ENCODE measurements at regions not wholly inside any gene's neighbourhood (a gene's known extent, or its start where the extent isn't known, plus 50 kb on each side); places are given as distances from the start of the nearest gene placed in this dataset.

DNA sequence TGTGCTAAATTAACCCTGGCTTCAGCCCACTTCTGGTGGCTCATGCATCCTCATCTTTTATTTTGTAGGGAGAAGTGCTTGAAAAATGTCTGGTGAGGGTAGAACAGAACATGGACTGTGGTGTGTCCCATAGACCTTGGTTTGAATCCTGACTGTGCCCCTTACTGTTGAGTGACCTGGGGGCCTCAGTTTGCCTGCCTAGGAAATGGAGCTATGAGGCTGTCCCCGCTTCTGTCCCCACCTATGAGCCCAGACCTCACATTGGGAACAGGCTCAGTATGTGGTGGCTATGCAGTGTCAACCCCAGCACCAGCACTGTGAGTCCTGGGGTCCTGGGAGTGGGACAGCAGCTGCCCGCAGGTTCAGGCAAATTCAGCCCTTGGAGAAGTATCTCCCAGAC lies 186.3 kb upstream of the GSE1 start:
- Histone ChIP-seq H3K27ac (no peak overlapping the region), H3K9me3 (no peaks in the 10 kb centered on the region), H3K36me3 (no peaks in the 10 kb centered on the region), H3K4me1 (peaks cover 0 to 10% (median 2%) of the 10 kb centered on the region in 4 donors), H3K4me3 (no peak overlapping the region), H3K27me3 (no peaks in the 10 kb centered on the region)
- 96 to 100% methylated on average over 1 to 2 of the region's 2 CpGs for WGBS, 2 donors
- TF ChIP-seq, protein P1, sequence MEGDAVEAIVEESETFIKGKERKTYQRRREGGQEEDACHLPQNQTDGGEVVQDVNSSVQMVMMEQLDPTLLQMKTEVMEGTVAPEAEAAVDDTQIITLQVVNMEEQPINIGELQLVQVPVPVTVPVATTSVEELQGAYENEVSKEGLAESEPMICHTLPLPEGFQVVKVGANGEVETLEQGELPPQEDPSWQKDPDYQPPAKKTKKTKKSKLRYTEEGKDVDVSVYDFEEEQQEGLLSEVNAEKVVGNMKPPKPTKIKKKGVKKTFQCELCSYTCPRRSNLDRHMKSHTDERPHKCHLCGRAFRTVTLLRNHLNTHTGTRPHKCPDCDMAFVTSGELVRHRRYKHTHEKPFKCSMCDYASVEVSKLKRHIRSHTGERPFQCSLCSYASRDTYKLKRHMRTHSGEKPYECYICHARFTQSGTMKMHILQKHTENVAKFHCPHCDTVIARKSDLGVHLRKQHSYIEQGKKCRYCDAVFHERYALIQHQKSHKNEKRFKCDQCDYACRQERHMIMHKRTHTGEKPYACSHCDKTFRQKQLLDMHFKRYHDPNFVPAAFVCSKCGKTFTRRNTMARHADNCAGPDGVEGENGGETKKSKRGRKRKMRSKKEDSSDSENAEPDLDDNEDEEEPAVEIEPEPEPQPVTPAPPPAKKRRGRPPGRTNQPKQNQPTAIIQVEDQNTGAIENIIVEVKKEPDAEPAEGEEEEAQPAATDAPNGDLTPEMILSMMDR (IDR thresholded peaks at IDR 0.05), result no peak
- TF ChIP-seq POLR2A (IDR thresholded peaks at IDR 0.05) (no peak), EP300 (IDR thresholded peaks at IDR 0.05) (no peak)
- DNase-seq (ENCODE audit: low spot score in 2 of 2), result no peak

DNA sequence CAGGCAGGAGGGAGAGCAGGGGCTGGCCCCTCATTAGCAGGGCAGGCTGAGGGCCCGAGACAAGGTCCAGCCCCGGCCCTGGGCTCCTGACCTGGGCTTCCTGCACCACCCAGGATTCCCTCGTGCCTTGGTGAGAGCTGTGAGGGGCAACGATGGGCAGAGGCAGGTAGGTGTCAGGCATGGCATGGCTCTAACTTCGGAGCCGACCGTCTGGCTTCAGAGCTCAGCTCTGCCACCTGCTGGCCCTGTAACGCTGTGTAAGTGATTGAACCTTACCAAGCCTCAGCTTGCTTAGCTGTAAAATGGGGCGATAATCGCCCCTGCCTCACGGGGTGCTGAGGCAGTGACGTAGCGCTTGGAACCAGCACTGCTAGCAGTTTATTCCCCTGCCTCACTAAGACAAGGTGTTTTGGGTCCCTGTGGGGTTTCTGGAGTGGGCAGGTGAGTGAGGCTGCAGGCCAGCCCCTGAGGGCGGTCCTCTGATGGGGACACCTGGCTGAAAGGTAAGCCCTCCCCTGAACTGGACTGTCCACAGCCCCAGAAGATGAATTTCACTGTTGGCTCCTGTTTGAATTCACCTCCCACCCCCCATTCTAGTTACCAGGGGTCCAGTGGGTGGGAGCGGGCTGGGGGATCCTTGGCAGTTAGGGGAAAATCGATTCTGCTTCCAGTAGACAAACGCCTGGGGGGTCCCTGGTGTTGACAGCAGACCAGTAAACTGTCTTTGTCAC lies 184.8 kb upstream of the GSE1 start:
- WGBS, 2 donors, result 60 to 79% methylated on average over 11 to 15 of the region's 17 CpGs
- Histone ChIP-seq H3K4me1 (no peaks in the 10 kb centered on the region), H3K36me3 (no peaks in the 10 kb centered on the region), H3K27me3 (no peaks in the 10 kb centered on the region), H3K27ac (no peak overlapping the region), H3K9me3 (no peaks in the 10 kb centered on the region), H3K4me3 (no peak overlapping the region)
- TF ChIP-seq, protein P1 (IDR thresholded peaks at IDR 0.05), result peak; percentile 35 to 67 (median 46)
- no peak for TF ChIP-seq POLR2A (IDR thresholded peaks at IDR 0.05)
- DNase-seq (ENCODE audit: low spot score in 2 of 2), result no peak

DNA sequence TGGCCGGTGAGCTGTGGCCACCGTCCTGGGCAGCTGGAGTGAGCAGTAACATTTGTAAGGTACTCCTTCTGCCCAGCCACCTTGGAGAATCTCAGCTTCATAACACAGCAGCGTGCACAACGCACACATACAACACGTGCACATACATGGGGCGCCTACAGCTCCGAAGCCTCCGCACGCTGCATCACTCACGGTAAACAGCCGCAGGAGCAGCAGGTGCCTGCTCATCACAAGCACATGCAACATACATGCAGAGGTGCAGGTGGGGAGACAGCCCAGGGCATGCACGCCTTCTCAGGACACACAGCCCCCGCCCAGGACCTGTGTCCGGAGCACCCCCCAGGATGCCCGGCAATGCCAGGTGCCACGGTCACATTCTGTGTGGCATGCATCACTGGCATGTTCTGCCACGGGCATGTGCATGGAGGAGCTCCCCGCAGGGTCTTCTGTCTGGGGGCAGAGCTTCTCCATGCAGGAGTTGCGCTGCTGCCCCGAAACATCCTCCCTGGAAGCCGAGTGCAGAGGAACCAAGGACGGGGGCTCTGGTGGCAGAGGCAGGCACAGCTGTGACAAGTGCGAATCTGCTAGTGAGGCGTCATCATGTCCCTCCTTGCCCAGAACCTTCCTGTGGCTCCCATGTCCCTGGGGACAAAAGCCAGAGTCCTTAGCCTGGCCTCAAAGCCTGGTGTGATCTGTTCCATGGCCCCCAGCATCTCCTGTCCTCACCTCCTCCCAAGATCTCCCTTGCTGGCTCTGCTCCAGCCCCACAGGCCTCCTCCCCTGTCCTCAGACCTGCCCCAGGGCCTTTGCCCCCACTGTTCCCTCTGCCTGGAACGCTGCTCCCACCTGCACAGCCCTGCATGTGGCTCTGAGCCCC lies 184.0 kb upstream of the GSE1 start:
- H3K27me3 ChIP-seq, result no peaks in the 10 kb centered on the region
- no peak overlapping the region for H3K4me3 ChIP-seq
- H3K36me3 ChIP-seq, result no peaks in the 10 kb centered on the region
- TF ChIP-seq, protein P1 (IDR thresholded peaks at IDR 0.05), result no peak
- no peak for TF ChIP-seq POLR2A (IDR thresholded peaks at IDR 0.05)
- no peak for TF ChIP-seq EP300 (IDR thresholded peaks at IDR 0.05)
- H3K4me1 ChIP-seq, result no peaks in the 10 kb centered on the region
- DNase-seq (ENCODE audit: low spot score in 2 of 2), result no peak
- H3K27ac ChIP-seq, result no peak overlapping the region
- WGBS, 2 donors, result 92 to 97% methylated on average over 15 to 23 of the region's 25 CpGs
- no peaks in the 10 kb centered on the region for H3K9me3 ChIP-seq

DNA sequence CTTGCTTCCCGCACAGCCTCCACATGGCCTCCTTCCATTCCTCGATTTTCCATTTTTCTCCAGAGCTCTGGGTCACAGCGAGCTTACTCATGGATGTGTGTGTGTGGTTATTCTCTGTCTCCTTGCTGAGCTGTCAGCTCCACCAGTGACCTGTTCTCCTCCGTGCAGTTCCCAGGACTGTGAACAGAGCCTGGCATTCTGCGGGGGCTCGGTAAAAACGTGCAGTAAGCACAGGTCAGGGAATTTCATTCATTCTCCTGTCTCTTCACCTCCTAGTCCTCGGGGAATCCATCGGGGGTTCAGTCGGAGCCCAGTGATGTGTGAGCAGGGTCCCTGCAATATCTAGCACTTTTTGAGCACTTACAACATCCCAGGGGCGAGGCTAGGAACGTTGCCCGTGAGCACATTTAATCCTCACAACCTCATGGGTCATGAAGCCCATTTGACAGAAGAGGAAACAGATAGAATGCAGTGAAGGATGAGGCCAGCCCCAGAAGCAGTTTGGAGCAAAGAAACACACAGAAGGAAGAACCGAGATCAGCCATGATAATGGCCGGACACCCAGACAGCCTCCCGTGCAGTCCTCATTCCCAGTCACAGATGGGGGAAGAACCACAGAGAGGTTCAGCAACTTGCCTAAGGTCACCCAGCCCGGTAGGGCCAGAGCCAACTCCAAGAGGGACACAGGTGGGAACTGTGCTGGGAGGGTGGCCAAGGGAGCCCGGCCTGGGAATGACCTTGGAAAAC lies 183.2 kb upstream of the GSE1 start:
- no peak for DNase-seq (ENCODE audit: low spot score in 2 of 2)
- 76 to 79% methylated on average over 18 of the region's 18 CpGs for WGBS, 2 donors

DNA sequence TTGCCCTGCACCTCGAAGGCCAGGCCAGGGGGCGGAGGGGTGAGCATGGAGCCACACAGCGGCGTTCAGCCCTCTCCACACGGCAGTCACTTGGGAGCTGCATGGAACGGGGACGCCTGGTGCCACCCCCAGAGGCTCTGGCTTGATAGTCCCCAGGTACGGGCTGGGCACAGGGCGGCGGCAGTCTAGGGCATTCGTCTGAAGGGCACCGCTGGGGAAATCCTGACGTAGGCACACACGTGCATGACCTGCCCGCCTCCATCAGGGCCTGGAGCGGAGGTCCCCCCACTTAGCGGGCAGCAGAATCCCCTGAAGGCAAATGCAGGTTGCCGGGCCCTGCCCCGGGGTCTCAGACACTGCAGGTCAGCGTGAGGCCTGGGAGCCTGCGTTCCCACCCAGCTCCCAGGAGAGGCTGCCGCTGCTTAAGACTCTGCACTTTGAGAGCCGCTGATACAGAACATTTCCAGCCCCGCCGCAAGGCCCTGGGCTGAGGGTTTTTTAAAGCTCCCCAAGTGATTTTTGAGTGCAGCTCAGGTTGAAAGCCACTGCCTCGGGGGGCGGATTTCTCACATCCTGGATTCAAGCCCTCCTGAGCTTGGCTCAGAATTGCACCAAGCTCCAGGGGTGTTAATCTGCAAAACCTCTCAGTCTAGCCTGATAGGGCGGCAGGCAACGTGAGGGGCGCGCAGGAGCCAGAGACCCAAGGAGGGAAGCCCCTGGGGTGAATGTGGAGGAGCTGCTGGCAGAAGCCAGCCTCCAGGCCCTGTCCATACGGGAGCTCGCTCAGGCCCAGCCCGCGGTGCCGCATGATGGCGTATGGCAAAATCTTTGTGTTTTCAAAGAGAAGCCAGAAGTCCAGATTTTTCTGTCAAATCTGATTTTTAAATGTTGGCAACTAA lies 182.3 kb upstream of the GSE1 start:
- WGBS, 2 donors, result 86 to 89% methylated on average over 23 to 27 of the region's 37 CpGs
- H3K4me3 ChIP-seq, result no peak overlapping the region
- no peaks in the 10 kb centered on the region for H3K36me3 ChIP-seq
- TF ChIP-seq POLR2A (IDR thresholded peaks at IDR 0.05) (no peak), EP300 (IDR thresholded peaks at IDR 0.05) (no peak)
- TF ChIP-seq, protein P1 (IDR thresholded peaks at IDR 0.05), result no peak
- no peak overlapping the region for H3K27ac ChIP-seq
- no peaks in the 10 kb centered on the region for H3K27me3 ChIP-seq
- no peak for DNase-seq (ENCODE audit: low spot score in 2 of 2)
- H3K4me1 ChIP-seq, result peaks cover 0 to 7% (median 2%) of the 10 kb centered on the region in 4 donors
- no peaks in the 10 kb centered on the region for H3K9me3 ChIP-seq

More for the DNA sequence above, 183.2 kb upstream of the GSE1 start:
- Histone ChIP-seq H3K4me1 (no peaks in the 10 kb centered on the region), H3K27ac (no peak overlapping the region), H3K27me3 (no peaks in the 10 kb centered on the region), H3K4me3 (no peak overlapping the region), H3K9me3 (no peaks in the 10 kb centered on the region), H3K36me3 (no peaks in the 10 kb centered on the region)
- no peak for TF ChIP-seq EP300 (IDR thresholded peaks at IDR 0.05)
